CD14-positive monocyte (primary cell): ENCODE measurements at regions not wholly inside any gene's neighbourhood (a gene's known extent, or its start where the extent isn't known, plus 50 kb on each side); places are given as distances from the start of the nearest gene placed in this dataset.

Source experiments
- DNase-seq, 3 donors: peaks; one replicate each; pipeline ENCODE4 v3.0.0-alpha.2; 2011 to 2022
- H2AFZ ChIP-seq: 2 replicates; pipeline ENCODE4 v1.6.0; 2012; ENCODE audit warnings: mild to moderate bottlenecking, low read depth, low read length, inconsistent platforms; ENCODE audit not compliant: insufficient read depth, poor library complexity, severe bottlenecking
- H3K27ac ChIP-seq, 2 donors: 1 replicate in 1 of 2; 2 replicates in 1 of 2; pipeline ENCODE4 v1.5.1; 2012 to 2013; ENCODE audit warnings: low read length in 2 of 2, control low read depth in 1 of 2, inconsistent platforms in 1 of 2, low read depth in 1 of 2, mild to moderate bottlenecking in 1 of 2
- H3K27me3 ChIP-seq, 2 donors: one replicate each; pipeline versions ENCODE4 v1.6.0 to v1.6.1; 2011 to 2013; ENCODE audit warnings: low read length in 2 of 2; ENCODE audit not compliant: control insufficient read depth in 2 of 2, insufficient read depth in 2 of 2
- H3K36me3 ChIP-seq, 2 donors: replicated peaks in 1 of 2; 1 replicate in 1 of 2; 2 replicates in 1 of 2; pipeline versions ENCODE4 v1.5.1 to v1.6.1; 2012 to 2013; ENCODE audit warnings: low read length in 2 of 2, control low read depth in 1 of 2, inconsistent platforms in 1 of 2, mild to moderate bottlenecking in 1 of 2; ENCODE audit not compliant: insufficient read depth in 2 of 2, control insufficient read depth in 1 of 2
- H3K4me1 ChIP-seq, 2 donors: 1 replicate in 1 of 2; 2 replicates in 1 of 2; pipeline versions ENCODE4 v1.5.1 to v1.6.1; 2012 to 2013; ENCODE audit warnings: low read length in 2 of 2, control low read depth in 1 of 2, inconsistent platforms in 1 of 2, mild to moderate bottlenecking in 1 of 2, moderate library complexity in 1 of 2; ENCODE audit not compliant: insufficient read depth in 2 of 2, control insufficient read depth in 1 of 2
- H3K4me2 ChIP-seq: replicated peaks from 2 replicates; pipeline ENCODE3; 2012; ENCODE audit warnings: low read length, moderate library complexity, mild to moderate bottlenecking; ENCODE audit not compliant: poor library complexity, severe bottlenecking; ENCODE audit errors: extremely low read depth
- H3K4me3 ChIP-seq, 3 experiments: fragments of 200-600 bp in 1 of 3; sonication (generic) in 1 of 3; replicated peaks in 1 of 3; 1 replicate in 2 of 3; 2 replicates in 1 of 3; pipeline ENCODE4 v1.5.1; 2011 to 2013; ENCODE audit warnings: low read length in 3 of 3, mild to moderate bottlenecking in 3 of 3, control low read depth in 2 of 3, low read depth in 2 of 3, inconsistent platforms in 1 of 3, moderate library complexity in 1 of 3
- H3K79me2 ChIP-seq: 2 replicates; pipeline ENCODE4 v1.6.0; 2012; ENCODE audit warnings: mild to moderate bottlenecking, control low read depth, inconsistent platforms, low read length, moderate library complexity; ENCODE audit not compliant: insufficient read depth
- H3K9ac ChIP-seq: 2 replicates; pipeline ENCODE4 v1.6.0; 2017; ENCODE audit warnings: low read length, mild to moderate bottlenecking; ENCODE audit not compliant: insufficient read depth, poor library complexity, severe bottlenecking
- H3K9me3 ChIP-seq, 2 donors: replicated peaks in 1 of 2; 1 replicate in 1 of 2; 2 replicates in 1 of 2; pipeline versions ENCODE4 v1.5.1 to v1.6.1; 2012 to 2013; ENCODE audit warnings: low read length in 2 of 2, control low read depth in 1 of 2; ENCODE audit not compliant: control insufficient read depth in 1 of 2, insufficient read depth in 1 of 2
- H4K20me1 ChIP-seq: 2 replicates; pipeline ENCODE4 v1.6.0; 2012; ENCODE audit warnings: mild to moderate bottlenecking, low read length, control low read depth, moderate library complexity; ENCODE audit not compliant: insufficient read depth
- H3K27ac Mint-ChIP-seq, 7 donors: one replicate each; pipeline ENCODE4 v1.8.0; 2020; ENCODE audit warnings: mild to moderate bottlenecking in 7 of 7, mixed read lengths in 7 of 7, moderate library complexity in 6 of 7, inconsistent platforms in 2 of 7
- H3K27me3 Mint-ChIP-seq, 3 donors: one replicate each; pipeline ENCODE4 v1.8.0; 2021 to 2022; ENCODE audit warnings: low read depth in 3 of 3, mild to moderate bottlenecking in 3 of 3, mixed read lengths in 3 of 3, moderate library complexity in 3 of 3, inconsistent platforms in 1 of 3
- H3K36me3 Mint-ChIP-seq, 2 donors: one replicate each; pipeline ENCODE4 v1.8.0; 2020; ENCODE audit warnings: mixed read lengths in 2 of 2, inconsistent platforms in 1 of 2, mild to moderate bottlenecking in 1 of 2
- H3K4me1 Mint-ChIP-seq: one replicate; pipeline ENCODE4 v1.8.0; 2020; ENCODE audit warnings: mild to moderate bottlenecking, mixed read lengths
- H3K4me3 Mint-ChIP-seq, 2 donors: one replicate each; pipeline ENCODE4 v1.8.0; 2020; ENCODE audit warnings: mild to moderate bottlenecking in 2 of 2, mixed read lengths in 2 of 2, moderate library complexity in 1 of 2
- H3K9me3 Mint-ChIP-seq, 7 donors: one replicate each; pipeline ENCODE4 v1.8.0; 2020 to 2022; ENCODE audit warnings: mixed read lengths in 7 of 7, mild to moderate bottlenecking in 6 of 7, moderate library complexity in 6 of 7, inconsistent platforms in 2 of 7
- CTCF ChIP-seq: fragments of 200-600 bp; IDR thresholded peaks from one replicate; pipeline ENCODE4 v1.8.0; 2022; ENCODE audit warnings: antibody characterized with exemption, mild to moderate bottlenecking
- WGBS: methylation state at CpG from one replicate; pipeline ENCODE4 v1.1.5; 2013; ENCODE audit warnings: missing lambda C conversion rate; ENCODE audit not compliant: insufficient coverage; 5-methylcytosine and 5-hydroxymethylcytosine counted together
- intact Hi-C, 2 donors: fragments of 100-400 bp; cut with micrococcal nuclease; formaldehyde crosslinking; loops; one replicate each; pipeline versions ENCODE4 v1.15.0 to v1.15.1; 2023

GRCh38 chr15:46409841-46410301, 775.0 kb downstream of the SQOR start:
- TF ChIP-seq CTCF = no peak
- no peak for DNase-seq
- 88% methylated on average over 2 of the region's 4 CpGs for WGBS
- no peak overlapping the region for H3K4me3 Mint-ChIP-seq
- peaks cover 0 to 12% (median 6%) of the 10 kb centered on the region in 7 donors for H3K9me3 Mint-ChIP-seq
- no peak overlapping the region for H3K27ac Mint-ChIP-seq
- no peak overlapping the region for H3K27ac ChIP-seq
- no peak overlapping the region for H3K4me2 ChIP-seq
- no peaks in the 10 kb centered on the region for H3K27me3 ChIP-seq
- H3K36me3 Mint-ChIP-seq = no peaks in the 10 kb centered on the region
- peaks cover 7 to 10% of the 10 kb centered on the region in 2 donors for H3K9me3 ChIP-seq
- H3K4me1 ChIP-seq = no peaks in the 10 kb centered on the region
- no peaks in the 10 kb centered on the region for H4K20me1 ChIP-seq
- H3K4me3 ChIP-seq = no peak overlapping the region
- H3K79me2 ChIP-seq = no peaks in the 10 kb centered on the region
- no peak overlapping the region for H2AFZ ChIP-seq
- H3K36me3 ChIP-seq = no peaks in the 10 kb centered on the region
- H3K4me1 Mint-ChIP-seq = no peaks in the 10 kb centered on the region
- H3K9ac ChIP-seq = no peak overlapping the region
- H3K27me3 Mint-ChIP-seq = no peaks in the 10 kb centered on the region
- intact Hi-C loops = no loop called here

DNA sequence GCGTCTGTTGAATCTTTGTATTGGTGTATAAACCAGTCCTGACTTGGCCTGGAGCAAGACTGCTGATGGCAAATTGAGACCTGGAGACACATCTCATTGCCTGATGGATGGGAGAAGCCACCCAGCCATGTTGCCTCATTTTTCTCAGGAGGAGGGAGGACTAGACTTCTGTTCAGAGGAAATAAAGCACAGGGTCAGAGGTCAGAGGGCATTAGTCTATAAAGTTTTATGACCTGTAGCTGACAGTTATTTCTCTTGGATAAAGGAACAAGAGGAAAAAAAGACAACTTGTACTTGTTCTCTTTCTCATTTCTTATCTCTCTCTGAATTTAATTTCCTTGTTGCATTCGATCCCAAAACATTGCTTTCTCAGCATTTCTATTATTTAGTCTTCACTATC, 775.9 kb downstream of the SQOR start:
- Mint-ChIP-seq H3K27me3 (no peaks in the 10 kb centered on the region), H3K36me3 (no peaks in the 10 kb centered on the region), H3K4me3 (no peak overlapping the region), H3K27ac (no peak overlapping the region), H3K4me1 (no peaks in the 10 kb centered on the region), H3K9me3 (peaks cover 0 to 11% (median 7%) of the 10 kb centered on the region in 7 donors)
- no peaks in the 10 kb centered on the region for H3K36me3 ChIP-seq
- no CpG with 5 or more reads among the region's 2 CpGs for WGBS
- no peak for TF ChIP-seq CTCF
- no peak overlapping the region for H2AFZ ChIP-seq
- no peak overlapping the region for H3K4me3 ChIP-seq
- no peaks in the 10 kb centered on the region for H3K27me3 ChIP-seq
- no peaks in the 10 kb centered on the region for H3K79me2 ChIP-seq
- H3K4me1 ChIP-seq = no peaks in the 10 kb centered on the region
- no peak overlapping the region for H3K27ac ChIP-seq
- H3K9ac ChIP-seq = no peak overlapping the region
- intact Hi-C loops = no loop called here
- peaks cover 7 to 10% of the 10 kb centered on the region in 2 donors for H3K9me3 ChIP-seq
- no peak for DNase-seq
- no peak overlapping the region for H3K4me2 ChIP-seq
- H4K20me1 ChIP-seq = no peaks in the 10 kb centered on the region
